ENCODE measurements at regions not wholly inside any gene's neighbourhood (a gene's known extent, or its start where the extent isn't known, plus 50 kb on each side); places are given as distances from the start of the nearest gene placed in this dataset.

DNA sequence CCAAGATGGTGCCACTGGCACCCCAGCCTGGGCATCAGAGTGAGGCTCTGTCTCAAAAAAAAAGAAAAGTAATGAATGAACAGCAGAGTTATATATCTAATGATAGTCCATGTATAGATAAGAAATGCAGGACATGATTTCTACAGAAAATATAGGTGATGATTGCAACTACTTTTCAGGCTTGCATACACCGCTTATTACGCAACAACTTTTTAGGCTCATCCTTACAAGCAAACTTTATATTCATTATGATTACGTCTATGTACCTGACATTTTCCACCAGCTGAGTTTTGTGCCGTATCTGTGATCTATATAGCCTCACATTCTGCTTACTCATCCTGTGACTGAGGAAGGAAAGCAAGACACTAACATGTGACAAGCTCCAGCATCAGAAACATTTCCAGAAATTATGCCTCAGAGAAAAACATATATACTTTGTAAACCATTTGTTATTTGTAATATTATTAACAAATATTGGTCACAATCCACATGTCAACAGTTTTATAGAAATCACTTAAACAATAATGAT, 906.3 kb downstream of the ZPLD1 start:
- TF ChIP-seq POLR2AphosphoS5 (IDR thresholded peaks at IDR 0.05): no peak
- TF ChIP-seq, protein P1, sequence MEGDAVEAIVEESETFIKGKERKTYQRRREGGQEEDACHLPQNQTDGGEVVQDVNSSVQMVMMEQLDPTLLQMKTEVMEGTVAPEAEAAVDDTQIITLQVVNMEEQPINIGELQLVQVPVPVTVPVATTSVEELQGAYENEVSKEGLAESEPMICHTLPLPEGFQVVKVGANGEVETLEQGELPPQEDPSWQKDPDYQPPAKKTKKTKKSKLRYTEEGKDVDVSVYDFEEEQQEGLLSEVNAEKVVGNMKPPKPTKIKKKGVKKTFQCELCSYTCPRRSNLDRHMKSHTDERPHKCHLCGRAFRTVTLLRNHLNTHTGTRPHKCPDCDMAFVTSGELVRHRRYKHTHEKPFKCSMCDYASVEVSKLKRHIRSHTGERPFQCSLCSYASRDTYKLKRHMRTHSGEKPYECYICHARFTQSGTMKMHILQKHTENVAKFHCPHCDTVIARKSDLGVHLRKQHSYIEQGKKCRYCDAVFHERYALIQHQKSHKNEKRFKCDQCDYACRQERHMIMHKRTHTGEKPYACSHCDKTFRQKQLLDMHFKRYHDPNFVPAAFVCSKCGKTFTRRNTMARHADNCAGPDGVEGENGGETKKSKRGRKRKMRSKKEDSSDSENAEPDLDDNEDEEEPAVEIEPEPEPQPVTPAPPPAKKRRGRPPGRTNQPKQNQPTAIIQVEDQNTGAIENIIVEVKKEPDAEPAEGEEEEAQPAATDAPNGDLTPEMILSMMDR (IDR thresholded peaks at IDR 0.05; ENCODE audit: poor library complexity, severe bottlenecking): no peak
- TF ChIP-seq, protein P2, sequence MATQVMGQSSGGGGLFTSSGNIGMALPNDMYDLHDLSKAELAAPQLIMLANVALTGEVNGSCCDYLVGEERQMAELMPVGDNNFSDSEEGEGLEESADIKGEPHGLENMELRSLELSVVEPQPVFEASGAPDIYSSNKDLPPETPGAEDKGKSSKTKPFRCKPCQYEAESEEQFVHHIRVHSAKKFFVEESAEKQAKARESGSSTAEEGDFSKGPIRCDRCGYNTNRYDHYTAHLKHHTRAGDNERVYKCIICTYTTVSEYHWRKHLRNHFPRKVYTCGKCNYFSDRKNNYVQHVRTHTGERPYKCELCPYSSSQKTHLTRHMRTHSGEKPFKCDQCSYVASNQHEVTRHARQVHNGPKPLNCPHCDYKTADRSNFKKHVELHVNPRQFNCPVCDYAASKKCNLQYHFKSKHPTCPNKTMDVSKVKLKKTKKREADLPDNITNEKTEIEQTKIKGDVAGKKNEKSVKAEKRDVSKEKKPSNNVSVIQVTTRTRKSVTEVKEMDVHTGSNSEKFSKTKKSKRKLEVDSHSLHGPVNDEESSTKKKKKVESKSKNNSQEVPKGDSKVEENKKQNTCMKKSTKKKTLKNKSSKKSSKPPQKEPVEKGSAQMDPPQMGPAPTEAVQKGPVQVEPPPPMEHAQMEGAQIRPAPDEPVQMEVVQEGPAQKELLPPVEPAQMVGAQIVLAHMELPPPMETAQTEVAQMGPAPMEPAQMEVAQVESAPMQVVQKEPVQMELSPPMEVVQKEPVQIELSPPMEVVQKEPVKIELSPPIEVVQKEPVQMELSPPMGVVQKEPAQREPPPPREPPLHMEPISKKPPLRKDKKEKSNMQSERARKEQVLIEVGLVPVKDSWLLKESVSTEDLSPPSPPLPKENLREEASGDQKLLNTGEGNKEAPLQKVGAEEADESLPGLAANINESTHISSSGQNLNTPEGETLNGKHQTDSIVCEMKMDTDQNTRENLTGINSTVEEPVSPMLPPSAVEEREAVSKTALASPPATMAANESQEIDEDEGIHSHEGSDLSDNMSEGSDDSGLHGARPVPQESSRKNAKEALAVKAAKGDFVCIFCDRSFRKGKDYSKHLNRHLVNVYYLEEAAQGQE (IDR thresholded peaks at IDR 0.05; ENCODE audit: borderline replicate concordance): no peak
- TF ChIP-seq EZH2 (IDR thresholded peaks at IDR 0.05; ENCODE audit: borderline replicate concordance, insufficient read depth, low read length, poor library complexity, severe bottlenecking): no peak
- no peak for TF ChIP-seq TAF1 (IDR thresholded peaks at IDR 0.05; ENCODE audit: low read depth)
- no peak for TF ChIP-seq RAD21 (conservative IDR thresholded peaks at IDR 0.05)
